ENCODE measurements at regions not wholly inside any gene's neighbourhood (a gene's known extent, or its start where the extent isn't known, plus 50 kb on each side); places are given as distances from the start of the nearest gene placed in this dataset.

DNA sequence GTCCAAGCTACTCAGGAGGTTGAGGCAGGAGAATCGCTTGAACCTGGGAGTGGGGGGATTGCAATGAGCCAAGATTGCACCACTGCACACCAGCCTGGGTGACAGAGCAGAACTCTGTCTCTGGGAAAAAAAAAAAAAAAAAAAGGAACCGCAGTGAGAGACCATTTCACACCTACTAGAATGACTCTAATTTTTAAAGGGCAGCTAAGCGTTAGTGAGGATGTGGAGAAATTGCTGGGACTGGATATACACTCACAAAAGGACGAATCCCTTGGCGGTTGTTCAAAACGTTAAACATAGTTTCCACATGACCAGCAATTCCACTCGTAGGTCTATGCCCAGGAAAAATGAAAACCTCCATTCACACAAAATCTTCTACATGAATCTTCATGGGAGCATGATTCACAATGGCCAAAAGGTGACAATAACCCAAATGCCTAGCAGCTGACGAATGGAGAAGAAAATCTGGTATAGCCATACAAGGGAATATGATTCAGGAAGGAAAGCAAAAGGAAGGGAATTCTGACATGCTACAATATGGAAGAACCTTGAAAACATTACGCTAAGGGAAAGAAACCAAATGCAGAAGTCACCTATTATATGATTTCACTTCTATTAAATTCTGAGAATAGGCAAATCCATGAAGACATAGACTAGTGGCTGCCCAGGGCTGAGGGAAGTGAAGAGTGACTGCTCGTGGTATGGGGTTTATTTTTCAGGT lies 127.0 kb downstream of the CHSY1 start:
- no peaks in the 10 kb centered on the region for H3K79me2 ChIP-seq (ENCODE audit: insufficient read depth, low read length)
- TF ChIP-seq, protein P1, sequence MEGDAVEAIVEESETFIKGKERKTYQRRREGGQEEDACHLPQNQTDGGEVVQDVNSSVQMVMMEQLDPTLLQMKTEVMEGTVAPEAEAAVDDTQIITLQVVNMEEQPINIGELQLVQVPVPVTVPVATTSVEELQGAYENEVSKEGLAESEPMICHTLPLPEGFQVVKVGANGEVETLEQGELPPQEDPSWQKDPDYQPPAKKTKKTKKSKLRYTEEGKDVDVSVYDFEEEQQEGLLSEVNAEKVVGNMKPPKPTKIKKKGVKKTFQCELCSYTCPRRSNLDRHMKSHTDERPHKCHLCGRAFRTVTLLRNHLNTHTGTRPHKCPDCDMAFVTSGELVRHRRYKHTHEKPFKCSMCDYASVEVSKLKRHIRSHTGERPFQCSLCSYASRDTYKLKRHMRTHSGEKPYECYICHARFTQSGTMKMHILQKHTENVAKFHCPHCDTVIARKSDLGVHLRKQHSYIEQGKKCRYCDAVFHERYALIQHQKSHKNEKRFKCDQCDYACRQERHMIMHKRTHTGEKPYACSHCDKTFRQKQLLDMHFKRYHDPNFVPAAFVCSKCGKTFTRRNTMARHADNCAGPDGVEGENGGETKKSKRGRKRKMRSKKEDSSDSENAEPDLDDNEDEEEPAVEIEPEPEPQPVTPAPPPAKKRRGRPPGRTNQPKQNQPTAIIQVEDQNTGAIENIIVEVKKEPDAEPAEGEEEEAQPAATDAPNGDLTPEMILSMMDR (IDR thresholded peaks at IDR 0.05), result no peak
- peak overlapping the region; percentile 37 to 72 for H3K27ac ChIP-seq (ENCODE audit: low read depth in 1 of 2, low read length in 2 of 2)
- intact Hi-C loops (cut with micrococcal nuclease), result loop anchor here (5.0 to 10.0 kb wide), 4 partner anchors 60 to 127 kb away; partner anchors contain the start of gene CHSY1 (in 1 of the 2)
- H3K36me3 ChIP-seq (replicated peaks in 1 of 2; ENCODE audit: control insufficient read depth in 1 of 2, insufficient read depth in 2 of 2, low read length in 2 of 2), result no peaks in the 10 kb centered on the region
- H4K20me1 ChIP-seq (ENCODE audit: insufficient read depth, low read length), result no peaks in the 10 kb centered on the region
- H3K27me3 ChIP-seq (ENCODE audit: control insufficient read depth in 2 of 2, insufficient read depth in 2 of 2, low read length in 2 of 2), result no peaks in the 10 kb centered on the region
- H3K4me3 ChIP-seq (replicated peaks in 1 of 3; ENCODE audit: low read depth in 2 of 3, low read length in 3 of 3), result peak overlapping the region in 1 of 3 experiments; percentile 36
- Mint-ChIP-seq H3K4me3 (peak overlapping the region; percentile 37 to 73), H3K4me1 (peaks cover 84% of the 10 kb centered on the region), H3K27me3 (ENCODE audit: low read depth in 3 of 3) (peaks cover 1 to 3% (median 2%) of the 10 kb centered on the region in 3 donors), H3K9me3 (peaks cover 0 to 5% (median 4%) of the 10 kb centered on the region in 7 donors), H3K27ac (peak overlapping the region; percentile 89 to 96 (median 93)), H3K36me3 (peaks cover 0 to 7% of the 10 kb centered on the region in 2 donors)
- no CpG with 5 or more reads among the region's 10 CpGs for WGBS (ENCODE audit: insufficient coverage)
- peaks cover 74 to 86% of the 10 kb centered on the region in 2 donors for H3K4me1 ChIP-seq (ENCODE audit: control insufficient read depth in 1 of 2, insufficient read depth in 2 of 2, low read length in 2 of 2)
- H3K9me3 ChIP-seq (replicated peaks in 1 of 2; ENCODE audit: control insufficient read depth in 1 of 2, insufficient read depth in 1 of 2, low read length in 2 of 2), result no peaks in the 10 kb centered on the region
- H3K4me2 ChIP-seq (replicated peaks; ENCODE audit: extremely low read depth, low read length, poor library complexity, severe bottlenecking), result peak overlapping the region; percentile 46
- H2AFZ ChIP-seq (ENCODE audit: insufficient read depth, low read depth, low read length, poor library complexity, severe bottlenecking), result no peak overlapping the region
- H3K9ac ChIP-seq (ENCODE audit: insufficient read depth, low read length, poor library complexity, severe bottlenecking), result no peak overlapping the region
- DNase-seq, result peak; percentile 50 to 75 (median 71)

DNA sequence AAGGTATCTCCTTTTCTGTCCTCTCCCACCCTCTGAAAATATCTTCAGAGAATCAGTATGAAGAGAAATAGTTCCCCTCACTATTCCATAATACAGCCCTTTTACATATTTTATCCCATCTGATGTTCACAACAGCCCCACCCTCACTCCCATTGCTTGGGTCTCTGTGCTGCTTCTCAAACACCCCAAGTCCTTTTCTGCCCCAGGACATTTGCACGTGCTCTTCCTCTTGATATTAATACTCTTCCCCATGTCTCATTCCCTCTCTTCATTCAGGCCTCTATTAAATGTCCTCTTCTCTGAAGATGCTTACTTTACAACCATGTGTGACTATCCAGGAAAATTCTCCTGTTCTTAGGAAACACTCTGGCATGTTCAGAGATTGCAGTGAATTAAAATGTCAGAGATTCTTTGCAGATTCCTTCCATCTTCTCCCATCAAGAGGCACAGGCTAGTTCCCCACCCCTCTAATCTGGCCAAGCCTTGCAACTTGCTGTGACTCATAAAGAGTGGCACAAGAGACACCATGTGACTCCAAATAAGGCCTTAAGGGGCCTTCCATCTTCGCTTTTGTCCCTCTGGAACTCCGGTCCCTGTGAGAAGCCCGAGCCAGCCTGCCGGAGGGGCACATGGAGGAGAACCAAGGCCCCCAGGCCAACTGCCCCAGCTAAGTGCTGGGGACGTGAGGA lies 128.5 kb downstream of the CHSY1 start:
- peaks cover 0 to 7% of the 10 kb centered on the region in 2 donors for H3K36me3 Mint-ChIP-seq
- peaks cover 2 to 4% (median 3%) of the 10 kb centered on the region in 3 donors for H3K27me3 Mint-ChIP-seq (ENCODE audit: low read depth in 3 of 3)
- DNase-seq, result peak; percentile 48 to 81 (median 76)
- H2AFZ ChIP-seq (ENCODE audit: insufficient read depth, low read depth, low read length, poor library complexity, severe bottlenecking), result peak overlapping the region; percentile 32
- H3K9me3 Mint-ChIP-seq, result peaks cover 0 to 5% (median 4%) of the 10 kb centered on the region in 7 donors
- H3K27me3 ChIP-seq (ENCODE audit: control insufficient read depth in 2 of 2, insufficient read depth in 2 of 2, low read length in 2 of 2), result no peaks in the 10 kb centered on the region
- WGBS (ENCODE audit: insufficient coverage), result 74% methylated on average over 5 of the region's 6 CpGs
- H3K79me2 ChIP-seq (ENCODE audit: insufficient read depth, low read length), result no peaks in the 10 kb centered on the region
- peaks cover 61 to 72% of the 10 kb centered on the region in 2 donors for H3K4me1 ChIP-seq (ENCODE audit: control insufficient read depth in 1 of 2, insufficient read depth in 2 of 2, low read length in 2 of 2)
- H3K27ac Mint-ChIP-seq, result peak overlapping the region; percentile 89 to 96 (median 93)
- no peak overlapping the region for H3K9ac ChIP-seq (ENCODE audit: insufficient read depth, low read length, poor library complexity, severe bottlenecking)
- peaks cover 69% of the 10 kb centered on the region for H3K4me1 Mint-ChIP-seq
- peak overlapping the region in 1 of 2 donors; percentile 23 for H3K4me3 Mint-ChIP-seq
- H3K4me2 ChIP-seq (replicated peaks; ENCODE audit: extremely low read depth, low read length, poor library complexity, severe bottlenecking), result no peak overlapping the region
- peak overlapping the region; percentile 72 to 76 for H3K27ac ChIP-seq (ENCODE audit: low read depth in 1 of 2, low read length in 2 of 2)
- TF ChIP-seq, protein P1 (IDR thresholded peaks at IDR 0.05), result no peak
- intact Hi-C loops (cut with micrococcal nuclease), result loop anchor here (2.0 to 10.0 kb wide), 4 partner anchors 61 to 129 kb away; partner anchors contain the start of gene CHSY1 (in 1 of the 2)
- H3K9me3 ChIP-seq (replicated peaks in 1 of 2; ENCODE audit: control insufficient read depth in 1 of 2, insufficient read depth in 1 of 2, low read length in 2 of 2), result no peaks in the 10 kb centered on the region
- H3K4me3 ChIP-seq (replicated peaks in 1 of 3; ENCODE audit: low read depth in 2 of 3, low read length in 3 of 3), result no peak overlapping the region
- H3K36me3 ChIP-seq (replicated peaks in 1 of 2; ENCODE audit: control insufficient read depth in 1 of 2, insufficient read depth in 2 of 2, low read length in 2 of 2), result no peaks in the 10 kb centered on the region
- H4K20me1 ChIP-seq (ENCODE audit: insufficient read depth, low read length), result no peaks in the 10 kb centered on the region

All from CD14-positive monocyte (primary cell).